HG03066 (cell line): ENCODE measurements at regions not wholly inside any gene's neighbourhood (a gene's known extent, or its start where the extent isn't known, plus 50 kb on each side); places are given as distances from the start of the nearest gene placed in this dataset.

Source experiments
- ATAC-seq: cut with Tn5 transposase; IDR thresholded peaks from one replicate; pipeline ENCODE4 v1.9.1; 2021; ENCODE audit warnings: low read depth; ENCODE audit not compliant: unreplicated experiment

DNA sequence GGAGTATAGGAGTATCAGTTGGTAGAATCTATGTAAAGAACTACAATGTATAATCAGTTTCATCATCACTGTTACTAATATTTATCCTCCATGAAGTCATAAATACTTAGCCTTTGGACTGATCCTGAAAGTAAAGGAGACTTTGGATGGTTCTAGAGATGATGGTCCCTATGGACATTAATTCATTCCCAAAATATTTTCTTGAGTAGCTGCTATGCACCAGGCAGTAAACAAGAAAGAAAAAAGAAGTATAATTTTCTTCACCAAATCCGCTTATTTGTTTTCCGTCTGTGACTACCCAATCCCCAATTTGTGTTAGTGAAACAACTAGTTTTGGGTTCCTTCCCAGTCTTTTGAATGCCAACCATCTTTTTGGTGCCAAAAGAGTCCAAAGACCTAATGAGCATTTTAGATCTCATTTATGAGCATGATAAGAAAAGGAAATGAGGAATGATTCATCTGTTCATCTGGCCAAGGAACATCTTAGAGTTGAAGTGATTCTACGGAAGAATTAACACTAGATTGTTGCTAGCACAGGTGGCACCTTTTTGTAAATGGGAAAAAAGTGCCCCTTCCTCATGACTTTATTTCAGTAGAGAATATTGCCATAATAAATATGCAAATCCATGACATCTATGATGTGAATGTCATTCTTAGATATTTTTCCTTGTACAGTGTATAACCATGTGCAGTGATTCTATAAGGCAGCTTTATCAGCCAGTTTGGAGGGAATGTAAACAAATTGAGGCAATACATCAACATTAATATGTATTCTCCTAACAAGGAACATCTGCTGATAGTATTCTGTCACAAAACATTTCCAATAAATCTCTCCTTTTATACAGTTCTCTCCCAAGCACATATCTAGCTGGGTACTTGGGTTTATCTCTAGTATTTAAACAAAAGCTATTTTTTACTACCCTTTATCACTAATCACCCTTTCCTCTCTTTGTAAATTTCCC, 85.1 kb upstream of the CCDC91 start:
- ATAC-seq: no peak

DNA sequence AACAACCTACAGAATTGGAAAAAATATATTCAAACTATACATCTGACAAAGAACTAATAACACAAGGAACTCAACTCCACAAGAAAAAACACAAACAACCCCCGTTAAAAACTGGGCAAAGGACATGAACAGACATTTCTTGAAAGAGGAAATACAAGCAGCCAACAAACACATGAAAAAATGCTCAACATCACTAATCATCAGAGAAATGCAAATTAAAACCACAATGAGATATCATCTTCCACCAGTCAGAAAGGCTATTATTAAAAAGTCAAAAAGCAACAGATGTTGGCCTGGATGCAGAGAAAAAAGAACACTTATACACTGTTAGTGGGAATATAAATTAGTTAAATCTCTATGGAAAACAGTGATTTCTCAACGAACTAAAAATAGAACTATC, 82.6 kb upstream of the CCDC91 start:
- no peak for ATAC-seq

DNA sequence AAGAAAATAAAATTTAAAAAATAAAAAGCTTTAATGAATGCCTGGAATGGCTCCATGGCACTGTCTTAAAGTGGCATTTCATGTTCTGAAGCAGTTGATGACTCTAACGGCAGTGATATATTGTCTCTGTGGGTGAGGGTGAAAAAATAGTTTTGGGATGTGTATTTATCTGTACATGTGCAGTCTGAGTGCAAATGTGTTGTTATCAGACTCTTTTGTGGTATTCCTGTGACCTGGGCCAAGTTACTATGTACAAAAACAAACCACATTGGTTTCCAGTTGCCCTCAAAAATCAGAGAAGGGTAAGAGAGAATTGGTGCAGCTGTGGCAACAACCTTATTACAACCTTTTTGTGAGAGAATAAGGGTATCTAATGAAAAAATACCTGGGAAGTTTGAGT, 81.7 kb upstream of the CCDC91 start:
- ATAC-seq: no peak

DNA sequence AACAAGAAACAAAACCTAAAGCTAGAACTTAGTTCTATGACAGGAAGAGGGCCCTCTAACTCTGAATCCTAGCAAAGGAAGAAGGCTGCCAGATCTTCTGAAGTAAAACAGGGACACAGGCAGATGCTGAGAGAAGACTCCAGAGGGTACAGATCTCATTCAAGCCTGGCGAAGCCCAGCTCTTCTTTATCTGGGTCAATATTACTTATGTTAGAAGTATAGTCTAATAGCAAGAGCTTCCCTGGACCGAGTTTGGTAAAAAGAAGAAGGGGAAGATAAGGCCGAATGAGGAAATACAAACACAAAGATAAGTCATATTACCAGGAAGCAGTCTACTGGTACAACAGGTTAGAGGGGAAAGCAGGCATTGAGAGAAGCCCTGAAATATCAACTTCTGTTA, 79.9 kb upstream of the CCDC91 start:
- ATAC-seq: no peak

DNA sequence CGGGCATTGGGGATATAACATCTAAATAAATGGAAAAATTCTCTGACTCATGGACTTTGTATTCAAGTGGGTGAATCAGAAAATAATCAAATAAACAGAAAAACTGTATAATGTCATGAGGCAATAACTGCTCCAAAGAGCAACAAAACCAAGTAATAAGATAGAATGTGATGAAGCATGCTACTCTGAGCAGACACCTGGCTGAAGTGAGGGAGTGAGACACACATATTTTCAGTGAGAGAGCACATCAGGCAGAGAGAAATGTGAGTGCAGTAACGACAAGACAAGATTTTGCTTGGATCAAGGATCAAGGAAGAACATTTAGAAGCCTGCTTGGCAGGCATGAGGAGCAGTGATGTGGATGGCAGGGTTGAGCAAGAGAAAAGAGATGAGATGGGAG, 75.8 kb upstream of the CCDC91 start:
- ATAC-seq: no peak

DNA sequence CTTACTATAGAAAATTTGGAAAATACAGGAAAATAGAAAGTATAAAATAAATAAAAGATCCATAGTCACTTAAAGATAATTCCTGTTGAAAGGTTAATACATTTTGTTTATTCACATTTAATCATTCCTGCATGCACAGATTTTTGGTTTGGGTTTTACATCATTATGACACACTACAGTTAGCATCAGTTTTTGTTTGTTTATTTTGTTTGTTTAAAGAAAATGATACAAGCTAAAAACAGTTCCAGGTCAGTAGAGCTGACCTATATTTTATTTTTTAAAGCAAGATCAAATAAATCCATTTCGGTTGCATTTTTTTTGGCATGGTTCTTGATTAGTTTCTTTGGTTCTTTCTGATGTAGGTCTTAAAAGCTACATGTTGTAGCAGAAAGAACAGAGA, 68.8 kb upstream of the CCDC91 start:
- no peak for ATAC-seq

DNA sequence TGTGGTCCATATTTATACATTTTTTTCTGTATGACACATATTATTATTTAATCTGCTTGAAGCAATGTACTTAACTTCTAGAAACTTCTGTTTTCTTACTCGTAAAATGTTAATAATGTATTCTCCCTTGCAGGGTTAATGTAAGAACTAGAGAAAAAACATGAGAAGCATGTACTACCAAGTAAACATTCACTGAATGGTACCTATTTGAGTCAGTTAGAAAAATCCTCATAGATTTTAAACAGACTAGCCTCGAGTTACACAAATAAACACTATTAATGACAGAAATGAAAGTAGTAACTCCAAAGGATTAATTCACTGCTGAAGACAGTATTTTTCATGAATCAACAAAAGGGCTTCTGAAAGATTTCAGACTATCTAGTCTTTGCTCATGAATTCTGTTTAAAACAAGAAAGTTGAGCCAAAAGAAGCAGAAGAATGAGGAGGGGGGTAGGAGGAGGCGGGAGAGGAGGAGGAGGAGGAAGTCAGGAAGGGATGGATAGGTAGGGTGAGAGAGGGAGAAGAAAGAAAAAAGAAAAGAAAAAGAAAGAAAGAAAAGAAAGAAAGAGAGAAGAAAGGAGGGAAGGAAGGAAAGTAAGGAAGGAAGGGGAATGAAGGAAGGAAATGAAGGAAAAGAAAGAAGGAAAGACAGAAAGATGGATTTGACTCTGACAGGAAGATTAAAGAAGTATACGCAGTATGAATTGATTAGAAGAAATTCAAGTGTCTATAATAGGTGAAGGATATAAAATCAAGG, 68.2 kb upstream of the CCDC91 start:
- no peak for ATAC-seq

DNA sequence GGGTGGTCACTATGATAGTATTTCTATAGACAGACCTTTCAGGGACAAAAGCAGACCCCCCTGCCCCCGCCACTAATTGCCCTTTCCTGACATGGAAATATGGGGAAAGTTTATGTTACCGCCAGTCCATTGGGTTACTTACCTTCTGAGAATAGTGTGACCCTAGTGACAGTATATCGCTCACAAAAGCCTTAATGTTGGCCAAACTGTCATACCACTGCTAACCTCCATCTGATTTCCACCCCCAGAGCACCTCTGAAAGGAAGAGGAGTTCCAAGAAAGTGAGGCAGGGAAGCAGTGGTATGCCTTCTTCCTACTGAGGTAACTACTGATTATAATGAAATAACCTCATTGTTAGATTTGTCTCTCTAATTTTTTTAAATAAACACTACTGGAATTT, 67.5 kb upstream of the CCDC91 start:
- ATAC-seq: no peak

DNA sequence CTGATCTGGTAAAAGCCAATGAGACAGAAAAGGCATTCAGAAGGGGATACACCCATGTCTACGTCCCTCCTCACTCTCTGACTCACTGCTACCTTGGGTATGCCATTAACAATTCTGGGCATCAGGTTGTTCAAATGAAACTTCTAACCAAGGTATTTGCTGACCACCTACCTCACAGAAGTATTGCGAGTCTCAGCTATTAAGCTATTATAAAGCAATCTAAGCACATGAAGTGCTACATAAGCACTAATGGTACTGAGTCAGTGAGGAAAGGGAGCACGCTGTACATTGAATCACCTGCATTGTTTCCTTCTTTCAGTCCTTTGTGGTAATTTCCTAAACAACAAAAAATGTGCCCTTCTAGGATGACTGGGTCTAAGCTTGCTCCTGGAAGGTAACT, 62.8 kb upstream of the CCDC91 start:
- ATAC-seq: no peak

DNA sequence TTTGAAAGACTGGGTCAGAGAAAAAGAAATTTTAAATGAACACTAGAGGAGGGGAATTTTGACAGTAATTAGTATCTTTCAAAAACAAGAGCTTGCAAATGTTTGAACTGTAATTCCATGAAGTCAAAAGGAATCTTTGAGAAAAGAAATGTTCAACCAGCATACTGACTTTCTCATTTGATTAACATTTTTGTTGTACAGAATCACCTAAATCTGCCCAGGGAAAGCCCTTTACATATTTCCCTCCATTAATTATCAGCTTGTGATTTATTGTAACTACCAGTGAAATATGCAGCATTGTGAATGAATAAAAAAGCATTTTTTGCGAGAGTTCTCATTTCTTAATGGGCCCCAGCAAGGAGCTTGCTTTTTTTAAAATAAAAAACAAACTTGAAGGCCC, 61.2 kb upstream of the CCDC91 start:
- ATAC-seq: no peak

DNA sequence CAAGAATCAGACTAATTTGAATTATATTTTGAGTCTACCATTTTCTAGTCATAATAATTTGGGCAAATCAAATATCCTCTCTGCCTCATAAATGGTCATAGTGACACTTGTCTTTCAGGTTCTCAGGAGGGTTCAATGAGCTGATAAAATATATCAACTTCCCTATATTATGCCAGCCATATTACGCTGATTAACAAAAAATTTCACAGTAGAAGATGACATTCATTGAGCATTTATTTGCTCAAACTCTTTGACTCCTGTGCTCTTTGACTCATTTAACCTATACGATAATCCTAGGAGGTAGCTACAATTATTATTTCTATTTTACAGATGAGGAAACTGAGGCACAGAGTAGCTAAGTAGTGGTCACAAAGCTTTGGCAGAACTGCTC, 60.0 kb upstream of the CCDC91 start:
- no peak for ATAC-seq

DNA sequence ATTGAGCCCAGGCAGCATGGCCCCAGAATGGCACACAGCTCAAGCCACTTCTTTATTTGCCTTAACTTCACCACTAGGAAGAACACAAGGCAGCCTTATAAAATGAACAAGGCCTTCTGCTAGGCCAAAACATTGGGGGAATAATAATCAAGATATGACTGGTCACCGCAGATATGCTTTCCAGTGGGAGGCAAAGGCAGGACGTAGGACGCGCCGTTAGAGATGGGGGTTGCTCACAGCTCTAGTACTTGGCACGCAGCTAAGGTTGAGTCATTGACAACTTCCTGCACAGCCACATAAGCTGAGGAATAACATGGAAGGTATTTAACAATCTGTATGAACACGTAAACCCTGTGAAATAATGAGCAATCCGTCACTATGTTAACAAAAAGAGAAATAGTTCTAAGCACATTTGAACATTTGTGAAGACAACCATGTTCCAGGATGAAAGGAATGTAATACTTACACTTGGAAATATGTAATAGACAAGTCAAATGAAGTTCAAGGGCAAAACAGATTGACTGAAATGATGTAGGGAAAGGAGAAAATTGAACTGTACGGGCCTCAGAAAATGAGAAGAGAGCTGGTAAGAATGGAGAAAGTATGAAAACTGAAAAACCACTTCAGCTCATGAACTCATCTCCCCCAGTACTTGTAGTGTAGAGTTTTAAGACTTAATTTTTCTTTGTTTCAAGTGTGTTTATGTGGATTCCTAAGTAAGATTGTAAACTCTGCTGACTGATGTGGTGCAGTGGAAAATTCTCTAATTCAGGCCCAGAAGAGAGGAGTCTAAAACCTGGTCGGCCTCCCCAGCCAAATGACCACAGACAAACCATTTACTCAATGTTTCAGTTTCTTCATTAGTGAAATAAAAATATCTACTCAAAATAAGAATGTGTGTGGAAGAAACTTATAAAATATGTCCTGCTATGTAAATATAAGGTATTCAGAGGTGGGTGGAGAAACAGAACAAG, 59.3 kb upstream of the CCDC91 start:
- no peak for ATAC-seq

DNA sequence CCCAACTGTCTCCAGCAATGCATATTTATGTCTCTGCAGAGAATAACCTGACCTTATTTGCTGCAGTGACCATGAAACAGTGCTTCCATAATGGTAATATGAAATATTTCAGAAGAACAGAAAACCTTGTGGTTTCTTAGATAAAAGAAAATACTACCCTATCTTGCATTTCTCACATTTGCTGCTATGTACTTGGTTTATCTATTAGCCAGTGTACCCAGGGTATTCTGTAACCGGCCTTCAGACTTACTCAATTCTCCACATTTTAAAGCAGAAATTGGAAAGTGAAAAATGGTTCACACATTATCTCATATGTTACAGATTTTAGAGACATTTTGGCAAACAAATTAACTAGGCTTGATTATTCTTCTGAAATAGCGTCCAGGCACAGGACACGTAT, 57.9 kb upstream of the CCDC91 start:
- no peak for ATAC-seq

DNA sequence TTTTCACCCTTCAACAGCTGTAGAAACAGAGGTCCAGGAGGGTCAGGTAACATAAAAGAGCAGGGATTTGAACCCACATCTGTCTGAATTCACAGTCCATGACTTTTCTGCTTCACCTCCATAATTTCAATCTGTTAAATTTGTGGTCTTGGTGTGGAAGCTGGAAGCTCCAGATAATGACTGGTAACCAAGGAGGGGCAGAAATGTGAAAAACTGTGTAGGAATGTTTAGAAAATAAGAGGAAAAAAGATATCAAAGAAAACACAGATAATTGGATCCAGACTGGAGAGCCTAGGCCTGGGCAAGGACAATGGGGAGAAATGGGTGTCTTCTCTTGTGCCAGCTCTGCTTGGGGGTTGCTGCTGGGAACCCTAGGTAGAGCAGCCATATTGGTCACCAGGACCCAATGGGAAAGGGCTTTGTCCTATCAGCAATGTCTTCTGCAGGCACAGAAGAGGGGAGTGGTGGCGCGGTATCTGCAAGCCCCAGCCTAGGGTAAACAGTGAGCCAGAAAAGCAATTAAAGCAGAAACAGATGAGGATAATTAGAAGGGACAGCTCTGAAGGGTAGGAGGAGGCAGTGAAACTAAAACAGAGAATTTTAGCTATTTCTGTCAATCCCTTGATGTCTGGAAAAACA, 54.3 kb upstream of the CCDC91 start:
- no peak for ATAC-seq

DNA sequence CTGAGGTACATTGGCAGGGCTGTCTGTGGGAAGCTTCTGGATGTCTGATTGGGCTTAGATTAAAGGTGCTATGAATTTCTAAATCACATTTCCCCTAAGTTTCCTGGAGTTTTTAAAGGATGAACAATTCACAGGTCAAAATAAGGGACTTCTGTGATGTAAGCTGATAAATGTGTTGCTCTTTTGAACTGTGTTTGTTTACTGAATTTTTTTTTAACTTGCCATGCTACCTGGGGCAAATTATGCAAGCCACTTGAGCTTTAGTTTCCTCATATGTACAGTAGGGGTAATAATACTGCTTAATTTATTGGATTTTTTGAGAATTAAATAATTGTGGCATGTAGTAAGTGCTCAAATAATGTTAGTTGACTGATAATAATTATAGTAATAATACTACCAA, 52.8 kb upstream of the CCDC91 start:
- ATAC-seq: no peak

DNA sequence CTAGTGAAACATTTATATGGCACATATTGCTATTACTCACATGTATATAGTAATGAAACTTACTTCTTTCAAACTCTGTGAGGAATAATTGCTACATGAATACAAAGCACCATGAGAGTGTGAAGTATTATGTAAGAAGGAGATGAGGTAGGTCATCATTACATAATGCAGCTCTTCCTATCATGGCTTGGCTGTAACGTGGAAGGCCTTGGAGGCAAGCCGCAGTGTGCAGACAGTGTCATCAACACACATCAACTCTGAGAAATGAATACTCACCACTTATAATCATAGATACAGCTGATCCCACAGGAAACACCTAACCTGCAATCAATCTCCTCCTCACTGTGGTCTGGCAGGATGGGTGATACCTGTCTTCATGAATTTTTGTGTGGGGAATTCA, 49.9 kb upstream of the CCDC91 start:
- no peak for ATAC-seq
